ENCODE measurements at regions not wholly inside any gene's neighbourhood (a gene's known extent, or its start where the extent isn't known, plus 50 kb on each side); places are given as distances from the start of the nearest gene placed in this dataset.

GRCh38 chr19:31517224-31518180, 168.3 kb upstream of the TSHZ3 start:
- H3K4me3 ChIP-seq: no peak overlapping the region
- H3K27me3 ChIP-seq: no peaks in the 10 kb centered on the region
- no peak overlapping the region for H3K4me2 ChIP-seq
- TF ChIP-seq EZH2phosphoT487 (IDR thresholded peaks at IDR 0.05; ENCODE audit: low read depth, severe bottlenecking, unreplicated experiment) (no peak), CTCF (IDR thresholded peaks at IDR 0.05; ENCODE audit: poor library complexity) (no peak), EZH2 (IDR thresholded peaks at IDR 0.05; ENCODE audit: borderline replicate concordance) (no peak)
- H3K36me3 ChIP-seq (replicated peaks; ENCODE audit: insufficient read depth, low read depth): no peaks in the 10 kb centered on the region
- peaks cover 7% of the 10 kb centered on the region for H3K4me1 ChIP-seq (ENCODE audit: insufficient read depth)
- no peak overlapping the region for H2AFZ ChIP-seq
- H3K9me2 ChIP-seq (replicated peaks; ENCODE audit: insufficient read depth): no peaks in the 10 kb centered on the region
- WGBS (ENCODE audit: low lambda C conversion rate, missing lambda C conversion rate): 83% methylated on average over 33 of the region's 33 CpGs
- H3K27ac ChIP-seq: no peak overlapping the region
- no peaks in the 10 kb centered on the region for H4K20me1 ChIP-seq (ENCODE audit: insufficient read depth, poor library complexity, severe bottlenecking)
- DNase-seq (ENCODE audit: low spot score): no peak
- no peaks in the 10 kb centered on the region for H3K79me2 ChIP-seq
- H3K9me3 ChIP-seq (ENCODE audit: low read depth): peaks cover 8% of the 10 kb centered on the region

DNA sequence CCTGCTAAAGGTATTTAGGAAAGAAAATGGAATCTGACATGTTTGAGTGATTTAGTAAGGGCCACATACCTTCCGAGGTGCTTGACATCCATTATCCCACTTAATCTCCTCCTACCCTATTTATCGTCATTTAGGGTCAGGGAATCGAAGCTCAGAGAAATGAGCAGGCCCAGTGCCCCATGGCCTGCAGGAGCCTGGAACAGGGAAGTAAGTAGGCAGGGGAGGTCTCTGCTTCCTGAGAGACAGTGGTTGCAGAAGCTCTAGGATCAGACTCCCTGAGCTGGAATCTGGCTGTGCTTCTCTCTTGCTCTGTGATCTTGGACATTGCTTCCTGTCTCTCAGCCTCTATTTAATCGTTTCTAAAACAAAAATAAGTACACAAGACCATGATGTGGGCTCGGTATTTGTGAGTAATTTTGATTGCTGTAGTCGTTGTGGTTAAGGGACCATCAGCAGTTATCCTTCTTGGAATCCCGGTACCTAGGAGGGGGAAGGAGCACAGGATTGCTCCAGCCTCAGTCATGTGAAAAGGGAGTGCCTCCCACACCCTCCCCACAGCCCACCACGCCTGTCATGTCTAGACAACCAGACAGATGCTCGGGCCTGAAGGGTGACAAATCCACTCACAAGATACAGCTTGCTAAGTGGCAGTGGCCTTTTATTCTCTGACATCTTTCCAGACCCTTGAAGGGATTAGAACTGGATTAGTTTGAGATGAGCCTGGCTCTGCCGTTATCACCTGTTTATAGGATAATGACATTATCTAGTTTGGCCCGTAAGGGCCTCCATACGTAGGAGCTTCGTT, 169.2 kb upstream of the TSHZ3 start:
- TF ChIP-seq CTCF (IDR thresholded peaks at IDR 0.05; ENCODE audit: poor library complexity): no peak
- TF ChIP-seq EZH2 (IDR thresholded peaks at IDR 0.05; ENCODE audit: borderline replicate concordance): no peak
- Histone ChIP-seq H4K20me1 (ENCODE audit: insufficient read depth, poor library complexity, severe bottlenecking) (no peaks in the 10 kb centered on the region), H2AFZ (no peak overlapping the region), H3K9me2 (replicated peaks; ENCODE audit: insufficient read depth) (no peaks in the 10 kb centered on the region), H3K79me2 (no peaks in the 10 kb centered on the region), H3K9me3 (ENCODE audit: low read depth) (peaks cover 8% of the 10 kb centered on the region), H3K36me3 (replicated peaks; ENCODE audit: insufficient read depth, low read depth) (no peaks in the 10 kb centered on the region), H3K4me3 (no peak overlapping the region), H3K27me3 (no peaks in the 10 kb centered on the region), H3K27ac (peak overlapping the region; percentile 56), H3K4me1 (ENCODE audit: insufficient read depth) (peaks cover 7% of the 10 kb centered on the region), H3K4me2 (peak overlapping the region; percentile 18)
- 25% methylated on average over 13 of the region's 13 CpGs for WGBS (ENCODE audit: low lambda C conversion rate, missing lambda C conversion rate)
- DNase-seq (ENCODE audit: low spot score): no peak

- 17% methylated on average over 3 of the region's 3 CpGs for WGBS (ENCODE audit: low lambda C conversion rate, missing lambda C conversion rate)
- H3K4me1 ChIP-seq (ENCODE audit: insufficient read depth): peaks cover 7% of the 10 kb centered on the region
- no peaks in the 10 kb centered on the region for H3K79me2 ChIP-seq
- peak overlapping the region; percentile 56 for H3K27ac ChIP-seq
- H3K4me3 ChIP-seq: no peak overlapping the region
- H4K20me1 ChIP-seq (ENCODE audit: insufficient read depth, poor library complexity, severe bottlenecking): no peaks in the 10 kb centered on the region
- H3K9me3 ChIP-seq (ENCODE audit: low read depth): peaks cover 8% of the 10 kb centered on the region
- H3K36me3 ChIP-seq (replicated peaks; ENCODE audit: insufficient read depth, low read depth): no peaks in the 10 kb centered on the region
- H3K27me3 ChIP-seq: no peaks in the 10 kb centered on the region
- no peaks in the 10 kb centered on the region for H3K9me2 ChIP-seq (replicated peaks; ENCODE audit: insufficient read depth)
- H2AFZ ChIP-seq: no peak overlapping the region
- TF ChIP-seq CTCF (IDR thresholded peaks at IDR 0.05; ENCODE audit: poor library complexity): no peak
- no peak for TF ChIP-seq EZH2phosphoT487 (IDR thresholded peaks at IDR 0.05; ENCODE audit: low read depth, severe bottlenecking, unreplicated experiment)
- TF ChIP-seq EZH2 (IDR thresholded peaks at IDR 0.05; ENCODE audit: borderline replicate concordance): no peak
- H3K4me2 ChIP-seq: peak overlapping the region; percentile 18
- DNase-seq (ENCODE audit: low spot score): peak; percentile 26
Observed at GRCh38 chr19:31519256-31519655, 170.0 kb upstream of the TSHZ3 start.
